PFSK-1 (cell line): ENCODE measurements at regions not wholly inside any gene's neighbourhood (a gene's known extent, or its start where the extent isn't known, plus 50 kb on each side); places are given as distances from the start of the nearest gene placed in this dataset.

Source experiments
- FOXP2 ChIP-seq: optimal IDR thresholded peaks from 2 replicates; pipeline ENCODE3; 2011; ENCODE audit warnings: borderline replicate concordance, control low read depth, inconsistent platforms; ENCODE audit not compliant: insufficient read depth; ENCODE audit errors: extremely low read length, extremely low read depth
- POLR2AphosphoS5 ChIP-seq: IDR thresholded peaks from 2 replicates; pipeline ENCODE4 v1.6.1; 2012; ENCODE audit warnings: low read depth, mild to moderate bottlenecking, control low read depth, low read length, moderate library complexity
- SIN3A ChIP-seq: IDR thresholded peaks from 2 replicates; pipeline ENCODE4 v1.6.1; 2012; ENCODE audit warnings: mild to moderate bottlenecking, low read length, moderate library complexity, borderline replicate concordance; ENCODE audit not compliant: insufficient read depth
- TAF1 ChIP-seq: IDR thresholded peaks from 2 replicates; pipeline ENCODE4 v1.6.1; 2012; ENCODE audit warnings: low read length, control low read depth, borderline replicate concordance; ENCODE audit not compliant: insufficient read depth
- TF ChIP-seq, protein P1 (sequence below), 2 experiments: IDR thresholded peaks; 2 replicates each; pipeline versions ENCODE4 v1.6.1 to v1.8.0; 2011 to 2012; ENCODE audit warnings: low read depth in 2 of 2, low read length in 2 of 2, control low read depth in 1 of 2, inconsistent platforms in 1 of 2, mild to moderate bottlenecking in 1 of 2, moderate library complexity in 1 of 2; ENCODE audit not compliant: insufficient read depth in 1 of 2

DNA sequence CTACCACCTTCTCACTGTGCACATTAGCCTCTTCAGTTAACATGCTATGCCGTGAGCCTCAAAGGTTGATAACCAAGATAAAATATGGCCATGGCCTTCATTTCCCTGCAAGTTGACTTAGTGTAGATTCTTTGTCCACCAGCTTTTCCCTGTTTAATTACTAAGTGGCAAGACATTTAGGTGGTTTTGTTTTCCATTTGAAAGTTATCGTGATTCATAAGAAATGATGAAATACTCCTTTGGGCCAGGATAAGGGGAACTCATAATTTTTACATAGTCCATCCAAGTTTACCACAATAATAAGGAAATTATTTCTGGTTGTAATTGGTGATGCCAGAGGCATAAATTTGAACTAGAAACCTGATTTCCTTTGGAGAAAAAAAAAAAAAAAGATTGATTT, 609.6 kb downstream of the TAF11L14 start:
- TF ChIP-seq POLR2AphosphoS5 (no peak), SIN3A (no peak), FOXP2 (no peak), TAF1 (no peak)
- TF ChIP-seq, protein P1, sequence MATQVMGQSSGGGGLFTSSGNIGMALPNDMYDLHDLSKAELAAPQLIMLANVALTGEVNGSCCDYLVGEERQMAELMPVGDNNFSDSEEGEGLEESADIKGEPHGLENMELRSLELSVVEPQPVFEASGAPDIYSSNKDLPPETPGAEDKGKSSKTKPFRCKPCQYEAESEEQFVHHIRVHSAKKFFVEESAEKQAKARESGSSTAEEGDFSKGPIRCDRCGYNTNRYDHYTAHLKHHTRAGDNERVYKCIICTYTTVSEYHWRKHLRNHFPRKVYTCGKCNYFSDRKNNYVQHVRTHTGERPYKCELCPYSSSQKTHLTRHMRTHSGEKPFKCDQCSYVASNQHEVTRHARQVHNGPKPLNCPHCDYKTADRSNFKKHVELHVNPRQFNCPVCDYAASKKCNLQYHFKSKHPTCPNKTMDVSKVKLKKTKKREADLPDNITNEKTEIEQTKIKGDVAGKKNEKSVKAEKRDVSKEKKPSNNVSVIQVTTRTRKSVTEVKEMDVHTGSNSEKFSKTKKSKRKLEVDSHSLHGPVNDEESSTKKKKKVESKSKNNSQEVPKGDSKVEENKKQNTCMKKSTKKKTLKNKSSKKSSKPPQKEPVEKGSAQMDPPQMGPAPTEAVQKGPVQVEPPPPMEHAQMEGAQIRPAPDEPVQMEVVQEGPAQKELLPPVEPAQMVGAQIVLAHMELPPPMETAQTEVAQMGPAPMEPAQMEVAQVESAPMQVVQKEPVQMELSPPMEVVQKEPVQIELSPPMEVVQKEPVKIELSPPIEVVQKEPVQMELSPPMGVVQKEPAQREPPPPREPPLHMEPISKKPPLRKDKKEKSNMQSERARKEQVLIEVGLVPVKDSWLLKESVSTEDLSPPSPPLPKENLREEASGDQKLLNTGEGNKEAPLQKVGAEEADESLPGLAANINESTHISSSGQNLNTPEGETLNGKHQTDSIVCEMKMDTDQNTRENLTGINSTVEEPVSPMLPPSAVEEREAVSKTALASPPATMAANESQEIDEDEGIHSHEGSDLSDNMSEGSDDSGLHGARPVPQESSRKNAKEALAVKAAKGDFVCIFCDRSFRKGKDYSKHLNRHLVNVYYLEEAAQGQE (IDR thresholded peaks at IDR 0.05; ENCODE audit: insufficient read depth in 1 of 2, low read depth in 2 of 2, low read length in 2 of 2): no peak

DNA sequence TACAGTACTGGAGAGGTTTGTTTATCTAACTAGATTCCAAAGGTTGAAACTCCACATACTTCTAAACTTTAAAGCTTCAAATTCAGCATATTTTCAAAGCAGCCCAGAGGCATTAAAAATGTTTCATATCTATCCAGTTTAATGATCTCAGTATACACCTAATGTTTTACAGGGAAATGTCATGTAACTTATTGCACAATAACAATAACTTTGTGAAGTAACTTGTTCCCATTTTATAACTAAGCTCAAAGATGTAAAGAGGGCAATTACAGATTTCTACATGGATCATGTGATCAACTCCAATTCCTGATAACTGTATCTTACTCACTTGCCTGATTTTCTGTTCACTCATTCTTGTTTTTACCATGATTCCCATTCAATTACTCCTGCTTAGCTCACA, 610.0 kb downstream of the TAF11L14 start:
- TF ChIP-seq, protein P1 (IDR thresholded peaks at IDR 0.05; ENCODE audit: insufficient read depth in 1 of 2, low read depth in 2 of 2, low read length in 2 of 2): no peak
- TF ChIP-seq SIN3A (no peak), POLR2AphosphoS5 (no peak), FOXP2 (no peak), TAF1 (no peak)

DNA sequence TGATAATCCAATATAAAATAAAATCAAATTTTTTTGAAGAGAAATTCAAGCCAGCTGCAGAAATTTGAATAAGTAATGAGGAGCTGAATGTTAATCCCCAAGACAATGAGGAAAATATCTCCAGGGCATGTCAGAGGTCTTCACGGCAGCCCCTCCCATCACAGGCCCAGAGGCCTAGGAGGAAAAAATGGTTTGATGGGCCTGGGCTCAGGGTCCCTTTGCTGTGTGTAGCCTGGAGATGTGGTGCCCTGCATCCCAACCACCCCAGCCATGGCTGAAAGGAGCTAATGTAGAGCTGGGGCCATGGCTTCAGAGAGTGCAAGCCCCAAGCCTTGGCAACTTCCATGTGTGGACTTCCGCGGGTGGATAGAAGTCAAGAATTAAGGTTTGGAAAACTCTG, 618.3 kb downstream of the TAF11L14 start:
- no peak for TF ChIP-seq TAF1

DNA sequence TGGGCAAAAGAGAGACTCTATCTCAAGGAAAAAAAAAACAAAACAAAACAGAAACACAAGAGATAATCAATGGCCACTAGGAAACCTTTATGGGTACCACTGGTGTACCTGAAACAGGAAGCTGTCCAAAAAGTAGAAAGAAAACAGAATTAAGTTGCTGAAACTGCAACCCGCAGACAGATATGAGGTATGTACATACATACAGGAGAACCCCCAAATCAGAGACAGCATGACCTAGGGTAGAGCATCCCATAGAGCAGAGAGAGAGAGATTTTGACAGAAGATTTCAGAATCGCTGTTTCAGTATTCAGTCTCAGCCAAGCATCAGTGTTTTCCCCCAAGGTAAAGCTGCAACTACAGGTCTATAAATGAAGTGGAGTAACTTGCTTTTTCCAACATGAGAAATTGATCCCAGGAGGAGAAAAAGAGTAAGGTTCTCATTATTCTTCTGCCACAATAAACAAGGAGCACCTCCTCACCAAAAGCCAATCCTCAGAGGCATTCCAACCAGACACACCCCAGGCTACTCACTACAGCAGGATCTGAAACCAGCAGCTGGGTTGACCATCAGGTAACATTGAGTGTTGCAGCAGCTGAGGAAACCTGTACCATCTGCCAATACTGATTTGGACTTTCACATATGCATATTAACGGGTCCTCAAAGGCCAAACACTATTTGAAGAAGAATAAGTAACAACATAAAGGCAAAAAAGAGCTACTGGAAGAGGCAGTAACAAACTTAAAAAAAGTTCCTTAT, 630.0 kb downstream of the TAF11L14 start:
- TF ChIP-seq FOXP2 (no peak), SIN3A (no peak), POLR2AphosphoS5 (no peak), TAF1 (no peak)
- TF ChIP-seq, protein P1 (IDR thresholded peaks at IDR 0.05; ENCODE audit: insufficient read depth in 1 of 2, low read depth in 2 of 2, low read length in 2 of 2): no peak

DNA sequence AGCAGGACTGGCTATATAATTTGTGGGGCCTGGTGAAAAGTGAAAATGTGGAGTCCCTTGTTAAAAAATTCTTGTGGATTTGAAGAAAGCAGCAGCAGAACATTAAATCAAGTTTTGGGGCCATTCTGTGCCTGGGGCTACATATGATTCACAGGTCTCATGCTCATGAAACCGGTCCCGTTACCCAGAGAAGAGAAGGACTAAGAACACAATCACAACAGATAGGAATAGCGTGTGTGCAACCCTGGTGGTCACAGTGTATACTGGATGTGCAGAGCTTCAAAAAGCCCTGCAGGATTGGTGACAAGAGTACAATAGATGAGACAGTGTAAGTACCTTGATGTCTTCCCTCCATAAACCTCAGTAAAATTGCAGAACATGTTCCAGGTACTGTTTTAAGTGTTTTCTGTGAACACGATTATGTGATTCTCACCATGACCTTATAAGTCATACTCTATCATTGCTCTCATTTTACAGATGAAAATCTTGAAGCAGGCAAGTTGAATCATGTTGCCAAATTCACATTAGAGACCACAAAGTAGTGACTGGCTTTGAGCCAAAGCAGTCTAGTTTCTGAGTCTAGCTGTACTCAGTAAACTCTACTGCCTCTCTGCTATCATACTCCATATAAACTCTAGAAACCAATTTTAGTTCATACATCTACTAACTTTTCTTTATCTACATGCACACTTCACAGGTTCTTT, 636.5 kb downstream of the TAF11L14 start:
- TF ChIP-seq POLR2AphosphoS5 (no peak), FOXP2 (no peak), TAF1 (no peak), SIN3A (no peak)
- TF ChIP-seq, protein P1 (IDR thresholded peaks at IDR 0.05; ENCODE audit: insufficient read depth in 1 of 2, low read depth in 2 of 2, low read length in 2 of 2): no peak
